Osteoblast (primary cell): ENCODE measurements at regions not wholly inside any gene's neighbourhood (a gene's known extent, or its start where the extent isn't known, plus 50 kb on each side); places are given as distances from the start of the nearest gene placed in this dataset.
"Not testable (repeated sequence)": the region's sequence is repeated elsewhere in the genome, so short reads cannot be mapped to it uniquely, and the experiment has no call there.

ENCODE experiments used
- DNase-seq: peaks from one replicate; pipeline ENCODE4 v3.0.0; 2011; ENCODE audit warnings: low spot score, mixed read lengths; ENCODE audit not compliant: insufficient read length; ENCODE audit errors: missing footprints
- H2AFZ ChIP-seq: 2 replicates; pipeline ENCODE4 v1.6.0; 2011; ENCODE audit warnings: mild to moderate bottlenecking, low read length
- H3K27ac ChIP-seq: 2 replicates; pipeline ENCODE4 v1.5.1; 2011; ENCODE audit warnings: mild to moderate bottlenecking, low read depth, low read length, moderate library complexity
- H3K27me3 ChIP-seq: 2 replicates; pipeline ENCODE4 v1.6.0; 2012; ENCODE audit warnings: mild to moderate bottlenecking, control low read depth, inconsistent platforms, low read length, moderate library complexity; ENCODE audit not compliant: insufficient read depth
- H3K36me3 ChIP-seq: 2 replicates; pipeline ENCODE4 v1.5.1; 2011; ENCODE audit warnings: mild to moderate bottlenecking, low read length, control low read depth, moderate library complexity; ENCODE audit not compliant: insufficient read depth
- H3K4me1 ChIP-seq: 2 replicates; pipeline ENCODE4 v1.5.1; 2011; ENCODE audit warnings: mild to moderate bottlenecking, low read length, control low read depth, moderate library complexity; ENCODE audit not compliant: insufficient read depth
- H3K4me2 ChIP-seq: 2 replicates; pipeline ENCODE4 v1.6.0; 2011; ENCODE audit warnings: mild to moderate bottlenecking, low read length; ENCODE audit not compliant: insufficient read depth
- H3K4me3 ChIP-seq: fragments of 200-600 bp; sonication (generic); 3 replicates; pipeline ENCODE4 v1.5.1; 2012; ENCODE audit warnings: mild to moderate bottlenecking, low read length, inconsistent platforms; ENCODE audit not compliant: insufficient read depth
- H3K79me2 ChIP-seq: 2 replicates; pipeline ENCODE4 v1.6.0; 2012; ENCODE audit warnings: mild to moderate bottlenecking, low read length, control low read depth, inconsistent platforms; ENCODE audit not compliant: insufficient read depth
- H3K9me3 ChIP-seq: 2 replicates; pipeline ENCODE4 v1.5.1; 2011; ENCODE audit warnings: low read depth, low read length, control low read depth
- H4K20me1 ChIP-seq: 2 replicates; pipeline ENCODE4 v1.6.0; 2012; ENCODE audit warnings: mild to moderate bottlenecking, low read length, control low read depth; ENCODE audit not compliant: insufficient read depth
- CTCF ChIP-seq: IDR thresholded peaks from 2 replicates; pipeline ENCODE4 v1.5.1; 2011; ENCODE audit warnings: mild to moderate bottlenecking, low read depth, low read length, moderate library complexity; ENCODE audit errors: extremely low read depth

GRCh38 chr7:137122145-137122544, 221.4 kb downstream of the PTN start:
- no peak overlapping the region for H3K4me3 ChIP-seq
- H4K20me1 ChIP-seq, result no peaks in the 10 kb centered on the region
- H3K27me3 ChIP-seq, result no peaks in the 10 kb centered on the region
- H3K36me3 ChIP-seq, result no peaks in the 10 kb centered on the region
- no peak overlapping the region for H3K27ac ChIP-seq
- H3K9me3 ChIP-seq, result no peaks in the 10 kb centered on the region
- no peaks in the 10 kb centered on the region for H3K79me2 ChIP-seq
- TF ChIP-seq CTCF, result no peak
- DNase-seq, result no peak
- H3K4me1 ChIP-seq, result no peaks in the 10 kb centered on the region
- H3K4me2 ChIP-seq, result no peak overlapping the region
- no peak overlapping the region for H2AFZ ChIP-seq

- no peaks in the 10 kb centered on the region for H3K4me1 ChIP-seq
- DNase-seq, result no peak
- H3K36me3 ChIP-seq, result no peaks in the 10 kb centered on the region
- no peak overlapping the region for H3K4me3 ChIP-seq
- no peaks in the 10 kb centered on the region for H3K27me3 ChIP-seq
- no peaks in the 10 kb centered on the region for H3K79me2 ChIP-seq
- no peaks in the 10 kb centered on the region for H4K20me1 ChIP-seq
- no peak overlapping the region for H3K27ac ChIP-seq
- no peaks in the 10 kb centered on the region for H3K9me3 ChIP-seq
- no peak overlapping the region for H3K4me2 ChIP-seq
- no peak for TF ChIP-seq CTCF
- H2AFZ ChIP-seq, result no peak overlapping the region
Observed at GRCh38 chr7:137120690-137121089, 222.8 kb downstream of the PTN start.

- peaks cover 12% of the 10 kb centered on the region for H3K4me1 ChIP-seq
- peak overlapping the region; percentile 19 for H2AFZ ChIP-seq
- peak overlapping the region; percentile 60 for H3K27ac ChIP-seq
- no peak for TF ChIP-seq CTCF
- peak overlapping the region; percentile 78 for H3K4me2 ChIP-seq
- no peaks in the 10 kb centered on the region for H4K20me1 ChIP-seq
- H3K36me3 ChIP-seq, result no peaks in the 10 kb centered on the region
- DNase-seq, result no peak
- no peaks in the 10 kb centered on the region for H3K9me3 ChIP-seq
- H3K27me3 ChIP-seq, result no peaks in the 10 kb centered on the region
- peak overlapping the region; percentile 55 for H3K4me3 ChIP-seq
- no peaks in the 10 kb centered on the region for H3K79me2 ChIP-seq
Observed at GRCh38 chr7:137110535-137110934, 233.0 kb downstream of the PTN start.

- H3K4me3 ChIP-seq, result peak overlapping the region; percentile 55
Observed at GRCh38 chr7:137110091-137110509, 233.4 kb downstream of the PTN start.

GRCh38 chr7:137107802-137108201, 235.7 kb downstream of the PTN start:
- not testable (repeated sequence) for H2AFZ ChIP-seq, H3K36me3 ChIP-seq, H3K79me2 ChIP-seq, H3K27me3 ChIP-seq, H3K4me2 ChIP-seq, H3K9me3 ChIP-seq, H4K20me1 ChIP-seq, DNase-seq, H3K27ac ChIP-seq, H3K4me3 ChIP-seq
- peaks cover 12% of the 10 kb centered on the region for H3K4me1 ChIP-seq

More at GRCh38 chr7:137110091-137110509, 233.4 kb downstream of the PTN start:
- Histone ChIP-seq H2AFZ (peak overlapping the region; percentile 19), H3K4me1 (peaks cover 12% of the 10 kb centered on the region), H3K79me2 (no peaks in the 10 kb centered on the region), H4K20me1 (no peaks in the 10 kb centered on the region), H3K27ac (peak overlapping the region; percentile 60), H3K36me3 (no peaks in the 10 kb centered on the region), H3K9me3 (no peaks in the 10 kb centered on the region), H3K27me3 (no peaks in the 10 kb centered on the region), H3K4me2 (peak overlapping the region; percentile 78)
- TF ChIP-seq CTCF, result no peak
- peak; percentile 54 for DNase-seq

- not testable (repeated sequence) for H3K79me2 ChIP-seq, H2AFZ ChIP-seq, H3K9me3 ChIP-seq, H3K27me3 ChIP-seq, H3K27ac ChIP-seq, DNase-seq, H4K20me1 ChIP-seq, H3K4me2 ChIP-seq, H3K4me3 ChIP-seq, H3K36me3 ChIP-seq, H3K4me1 ChIP-seq
Observed at GRCh38 chr7:137103526-137103925, 235.1 kb downstream of the CHRM2 start.
